Tibial nerve (tissue), 4 donors: ENCODE measurements at regions not wholly inside any gene's neighbourhood (a gene's known extent, or its start where the extent isn't known, plus 50 kb on each side); places are given as distances from the start of the nearest gene placed in this dataset.

ENCODE experiments used
- DNase-seq, 2 donors: peaks; one replicate each; pipeline ENCODE4 v3.0.0-alpha.2; 2019; ENCODE audit warnings: low spot score in 2 of 2
- H3K27ac ChIP-seq, 4 donors: fragments of 200-600 bp; sonication (generic) in 3 of 4; one replicate each; pipeline ENCODE4 v1.5.1; 2017 to 2019; ENCODE audit warnings: mild to moderate bottlenecking in 1 of 4
- H3K27me3 ChIP-seq, 2 donors: fragments of 200-600 bp; sonication (generic) in 1 of 2; one replicate each; pipeline versions ENCODE4 v1.5.1 to v1.6.0; 2017 to 2019
- H3K36me3 ChIP-seq, 3 donors: fragments of 200-600 bp; sonication (generic); one replicate each; pipeline ENCODE4 v1.5.1; 2018 to 2019
- H3K4me1 ChIP-seq, 4 donors: fragments of 200-600 bp; sonication (generic) in 3 of 4; one replicate each; pipeline ENCODE4 v1.5.1; 2017 to 2019
- H3K4me3 ChIP-seq, 4 donors: fragments of 200-600 bp; sonication (generic) in 3 of 4; one replicate each; pipeline ENCODE4 v1.5.1; 2017 to 2019; ENCODE audit warnings: mild to moderate bottlenecking in 1 of 4, moderate library complexity in 1 of 4
- H3K9me3 ChIP-seq, 4 donors: fragments of 200-600 bp; sonication (generic) in 3 of 4; one replicate each; pipeline ENCODE4 v1.5.1; 2017 to 2019
- CTCF ChIP-seq, 5 experiments: fragments of 200-600 bp in 3 of 5; fragments of 450-650 bp in 2 of 5; sonication (generic) in 3 of 5; IDR thresholded peaks; one replicate each; pipeline ENCODE4 v1.5.1; 2016 to 2019; ENCODE audit warnings: antibody characterized with exemption in 5 of 5, mild to moderate bottlenecking in 3 of 5, moderate library complexity in 2 of 5
- EP300 ChIP-seq, 2 donors: sonication (generic); formaldehyde crosslinking; IDR thresholded peaks; one replicate each; pipeline ENCODE4 v1.6.1; 2017; ENCODE audit warnings: antibody characterized with exemption in 2 of 2, mild to moderate bottlenecking in 1 of 2
- POLR2A ChIP-seq, 2 donors: fragments of 450-650 bp; IDR thresholded peaks; one replicate each; pipeline ENCODE4 v1.6.1; 2017; ENCODE audit warnings: antibody characterized with exemption in 2 of 2, mild to moderate bottlenecking in 2 of 2, moderate library complexity in 2 of 2
- WGBS, 2 donors: methylation state at CpG; one replicate each; pipeline ENCODE4 v1.1.5; 2018; 5-methylcytosine and 5-hydroxymethylcytosine counted together

- no peak overlapping the region for H3K27ac ChIP-seq
- H3K36me3 ChIP-seq, result no peaks in the 10 kb centered on the region
- no peak for DNase-seq
- TF ChIP-seq CTCF (IDR thresholded peaks at IDR 0.05), result no peak
- no peak for TF ChIP-seq POLR2A (IDR thresholded peaks at IDR 0.05)
- no peak for TF ChIP-seq EP300 (IDR thresholded peaks at IDR 0.05)
- WGBS, 2 donors, result 65 to 73% methylated on average over 2 of the region's 2 CpGs
- no peaks in the 10 kb centered on the region for H3K4me1 ChIP-seq
- H3K9me3 ChIP-seq, result no peaks in the 10 kb centered on the region
- H3K27me3 ChIP-seq, result no peaks in the 10 kb centered on the region
- no peak overlapping the region for H3K4me3 ChIP-seq
These were observed 70.9 kb downstream of the DIRAS3 start for GRCh38 chr1:67979532-67979931.

GRCh38 chr1:67978890-67979516, 71.4 kb downstream of the DIRAS3 start:
- 62 to 70% methylated on average over 5 of the region's 5 CpGs for WGBS, 2 donors

DNA sequence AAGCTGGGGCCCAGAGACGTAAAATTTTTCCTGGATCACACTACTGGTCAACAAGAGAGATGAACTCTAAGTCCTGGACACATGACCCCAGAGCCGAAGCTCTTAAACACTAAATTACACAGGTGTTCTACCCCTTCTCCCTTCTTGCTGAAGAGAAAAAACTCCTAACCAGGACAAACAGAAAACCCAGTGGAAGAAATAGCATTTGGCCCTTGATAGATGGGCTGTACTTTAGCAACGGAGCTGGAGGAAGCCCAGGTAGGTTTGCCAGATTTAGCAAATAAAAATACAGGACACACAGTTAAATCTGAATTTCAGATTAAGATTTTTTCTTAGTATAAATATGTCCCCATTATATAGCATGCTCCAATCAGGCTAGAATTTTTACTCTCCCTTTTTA, 72.7 kb downstream of the DIRAS3 start:
- no peak for DNase-seq
- H3K36me3 ChIP-seq, result no peaks in the 10 kb centered on the region
- WGBS, 2 donors, result 55 to 62% methylated on average over 3 of the region's 3 CpGs
- no peak overlapping the region for H3K4me3 ChIP-seq
- TF ChIP-seq CTCF (IDR thresholded peaks at IDR 0.05), result no peak
- no peak for TF ChIP-seq EP300 (IDR thresholded peaks at IDR 0.05)
- TF ChIP-seq POLR2A (IDR thresholded peaks at IDR 0.05), result no peak
- no peaks in the 10 kb centered on the region for H3K27me3 ChIP-seq
- H3K9me3 ChIP-seq, result no peaks in the 10 kb centered on the region
- H3K4me1 ChIP-seq, result no peaks in the 10 kb centered on the region
- H3K27ac ChIP-seq, result no peak overlapping the region

More at GRCh38 chr1:67978890-67979516, 71.4 kb downstream of the DIRAS3 start:
- Histone ChIP-seq H3K27ac (no peak overlapping the region), H3K4me1 (no peaks in the 10 kb centered on the region), H3K9me3 (no peaks in the 10 kb centered on the region), H3K27me3 (no peaks in the 10 kb centered on the region), H3K36me3 (no peaks in the 10 kb centered on the region), H3K4me3 (no peak overlapping the region)
- TF ChIP-seq CTCF (IDR thresholded peaks at IDR 0.05) (no peak), POLR2A (IDR thresholded peaks at IDR 0.05) (no peak), EP300 (IDR thresholded peaks at IDR 0.05) (no peak)
- no peak for DNase-seq

DNA sequence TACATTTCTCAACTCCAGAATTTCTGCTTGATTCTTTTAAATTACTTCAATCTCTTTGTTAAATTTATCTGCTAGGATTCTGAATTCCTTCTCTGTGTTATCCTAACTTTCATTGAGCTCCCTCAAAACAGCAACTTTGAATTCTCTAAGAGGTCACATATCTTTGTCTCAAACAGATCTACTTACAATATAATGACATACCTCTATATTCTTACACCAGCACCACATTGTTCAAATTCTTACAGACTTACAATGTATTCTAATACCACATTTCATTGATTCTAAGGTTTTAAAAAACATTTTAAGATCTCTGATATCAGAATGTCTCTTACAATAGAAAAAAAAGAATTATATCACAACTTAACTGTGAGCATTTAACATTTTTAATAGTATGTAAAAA, 77.4 kb downstream of the DIRAS3 start:
- H3K27me3 ChIP-seq, result no peaks in the 10 kb centered on the region

DNA sequence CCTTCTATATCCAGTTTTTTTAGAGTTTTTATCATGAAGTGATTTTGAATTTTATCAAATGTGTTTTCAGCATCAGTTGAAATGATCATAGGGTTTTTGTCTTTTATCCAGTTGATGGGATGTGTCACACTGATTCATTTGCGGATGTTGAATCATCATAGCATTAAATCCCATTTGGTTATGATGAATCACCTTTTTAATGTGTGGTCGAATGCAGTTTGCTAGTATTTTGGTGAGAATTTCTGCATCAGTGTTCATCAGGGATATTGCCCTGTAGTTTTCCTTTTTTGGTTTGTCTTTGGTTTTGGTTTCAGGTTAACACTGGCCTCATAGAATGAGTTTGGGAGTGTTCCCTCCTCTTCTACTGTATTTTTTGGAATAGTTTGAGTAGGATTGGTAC, 80.3 kb downstream of the DIRAS3 start:
- H3K4me1 ChIP-seq, result no peaks in the 10 kb centered on the region
- H3K27me3 ChIP-seq, result no peaks in the 10 kb centered on the region
- 58 to 69% methylated on average over 2 of the region's 2 CpGs for WGBS, 2 donors
- no peaks in the 10 kb centered on the region for H3K36me3 ChIP-seq
- H3K9me3 ChIP-seq, result no peaks in the 10 kb centered on the region
- no peak overlapping the region for H3K27ac ChIP-seq
- TF ChIP-seq CTCF (IDR thresholded peaks at IDR 0.05) (no peak), POLR2A (IDR thresholded peaks at IDR 0.05) (no peak), EP300 (IDR thresholded peaks at IDR 0.05) (no peak)
- DNase-seq, result no peak
- no peak overlapping the region for H3K4me3 ChIP-seq

More for the DNA sequence above, 77.4 kb downstream of the DIRAS3 start:
- no peak overlapping the region for H3K27ac ChIP-seq
- TF ChIP-seq POLR2A (IDR thresholded peaks at IDR 0.05) (no peak), EP300 (IDR thresholded peaks at IDR 0.05) (no peak), CTCF (IDR thresholded peaks at IDR 0.05) (no peak)
- DNase-seq, result no peak
- H3K4me3 ChIP-seq, result no peak overlapping the region
- no peaks in the 10 kb centered on the region for H3K4me1 ChIP-seq
- H3K9me3 ChIP-seq, result no peaks in the 10 kb centered on the region
- no peaks in the 10 kb centered on the region for H3K36me3 ChIP-seq
